SK-N-MC (cell line): ENCODE measurements at regions not wholly inside any gene's neighbourhood (a gene's known extent, or its start where the extent isn't known, plus 50 kb on each side); places are given as distances from the start of the nearest gene placed in this dataset.

Experiments
- EZH2 ChIP-seq: fragments of 200-600 bp; sonication (generic); IDR thresholded peaks from one replicate; pipeline ENCODE4 v1.6.1; 2017; ENCODE audit warnings: antibody characterized with exemption
- FOXP2 ChIP-seq: optimal IDR thresholded peaks from 2 replicates; pipeline ENCODE3; 2011; ENCODE audit warnings: mild to moderate bottlenecking, moderate library complexity; ENCODE audit not compliant: insufficient read depth; ENCODE audit errors: extremely low read length, control extremely low read depth
- POLR2AphosphoS5 ChIP-seq: IDR thresholded peaks from 2 replicates; pipeline ENCODE4 v1.6.1; 2012; ENCODE audit warnings: mild to moderate bottlenecking, low read depth, low read length, borderline replicate concordance

DNA sequence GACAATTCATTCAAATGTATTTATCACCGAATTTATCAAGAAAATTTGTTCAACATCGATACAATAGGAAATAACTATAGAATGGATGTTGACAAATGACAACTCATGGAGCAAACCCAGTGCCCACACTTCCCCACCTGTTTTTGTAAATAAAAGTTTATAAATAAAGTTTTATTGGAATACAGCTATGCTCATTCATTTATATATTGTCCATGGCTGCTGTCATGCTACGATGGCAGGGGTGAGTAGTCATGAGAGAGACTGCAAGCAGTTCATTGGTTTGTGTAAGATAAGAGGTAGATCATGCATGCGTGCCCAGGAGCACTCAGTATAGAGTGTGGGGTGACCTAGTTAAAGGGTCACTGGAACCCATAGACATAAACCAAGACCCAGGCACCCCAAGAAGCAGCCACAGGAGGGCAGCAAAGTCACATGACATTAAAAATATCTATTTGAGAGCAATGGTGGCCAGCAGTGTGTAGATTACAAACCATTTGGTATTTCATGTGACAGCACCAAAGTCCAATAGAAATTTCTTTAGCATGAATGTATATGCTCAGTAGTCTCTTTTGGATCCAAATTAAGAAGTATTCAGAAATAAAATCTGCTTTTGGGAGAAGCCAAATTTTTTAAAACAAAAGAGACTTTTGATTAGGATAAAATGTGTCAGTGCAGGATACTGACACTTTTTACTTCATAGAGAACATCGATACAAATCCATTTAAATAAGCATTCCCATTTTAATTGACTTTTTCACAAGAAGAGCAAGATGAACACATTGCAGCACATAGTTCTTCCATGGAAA is 794.8 kb downstream of the MCTP2 start:
- TF ChIP-seq POLR2AphosphoS5 (no peak), EZH2 (no peak), FOXP2 (no peak)
